Caki2 (cell line): ENCODE measurements at regions not wholly inside any gene's neighbourhood (a gene's known extent, or its start where the extent isn't known, plus 50 kb on each side); places are given as distances from the start of the nearest gene placed in this dataset.

Source experiments
- DNase-seq: peaks from one replicate; pipeline ENCODE4 v3.0.0-alpha.2; 2015; ENCODE audit warnings: low read depth
- in situ Hi-C: cut with HindIII; loops from 2 replicates; pipeline ENCODE4 v1.10.0; 2016; ENCODE audit warnings: low sequenced_read_pairs, low pct_unique_long_range_greater_than_20kb, mixed read lengths

DNA sequence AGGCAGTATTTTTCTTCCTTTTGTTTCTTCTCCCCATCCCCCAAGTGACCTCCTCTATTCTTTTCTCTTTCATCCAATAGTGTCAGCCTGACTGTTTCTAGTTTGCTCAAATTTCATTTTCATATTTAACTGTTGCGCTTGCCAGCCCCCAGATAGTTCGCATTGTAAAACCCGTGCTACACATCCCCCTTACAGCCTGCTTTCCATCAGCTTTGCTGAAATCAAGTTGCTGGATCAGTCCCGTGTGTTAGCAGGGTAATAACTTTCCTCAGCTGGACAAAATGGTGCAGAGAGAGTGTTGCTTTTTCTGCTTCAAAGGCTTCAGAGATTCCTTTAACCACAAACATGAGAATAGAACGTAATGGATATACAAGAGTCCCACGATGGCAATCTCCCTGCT is 180.6 kb upstream of the NPVF start:
- no peak for DNase-seq
- in situ Hi-C loops = no loop called here

DNA sequence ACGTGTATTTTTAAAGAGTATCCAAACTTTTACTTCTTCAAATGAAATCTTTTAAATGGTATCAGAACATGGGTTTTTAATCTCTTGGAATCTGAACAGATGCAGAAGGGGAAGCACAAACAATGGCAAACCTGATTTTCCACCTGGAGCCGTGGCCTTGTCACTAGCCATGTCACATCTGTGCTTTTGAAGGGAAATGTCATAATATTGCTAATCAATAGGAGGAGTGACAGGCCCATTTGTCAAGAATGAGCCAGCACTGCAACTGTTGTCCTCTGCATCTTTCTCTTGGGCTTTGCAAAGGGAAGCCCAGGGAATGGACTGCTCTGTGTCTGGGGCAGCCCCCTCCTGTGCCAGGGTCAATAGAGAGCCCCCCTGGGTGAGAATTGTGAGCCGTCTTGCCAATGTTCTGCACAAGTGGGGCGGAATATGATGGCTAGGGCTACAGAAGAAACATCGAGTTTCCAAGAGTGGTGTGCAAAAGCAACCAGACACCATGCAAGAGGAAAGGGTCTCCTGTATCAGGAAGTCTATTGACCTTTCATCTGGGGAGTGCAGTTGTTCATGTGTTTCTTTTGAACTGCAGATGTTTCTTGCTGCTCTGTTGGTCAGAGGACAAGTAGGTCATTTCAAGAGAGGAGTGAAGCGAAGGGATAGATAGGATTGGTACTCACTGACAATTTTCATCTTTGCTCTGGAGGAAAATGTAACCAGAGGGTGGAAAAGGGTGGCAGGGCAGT is 181.8 kb upstream of the NPVF start:
- in situ Hi-C loops = no loop called here
- DNase-seq = no peak

DNA sequence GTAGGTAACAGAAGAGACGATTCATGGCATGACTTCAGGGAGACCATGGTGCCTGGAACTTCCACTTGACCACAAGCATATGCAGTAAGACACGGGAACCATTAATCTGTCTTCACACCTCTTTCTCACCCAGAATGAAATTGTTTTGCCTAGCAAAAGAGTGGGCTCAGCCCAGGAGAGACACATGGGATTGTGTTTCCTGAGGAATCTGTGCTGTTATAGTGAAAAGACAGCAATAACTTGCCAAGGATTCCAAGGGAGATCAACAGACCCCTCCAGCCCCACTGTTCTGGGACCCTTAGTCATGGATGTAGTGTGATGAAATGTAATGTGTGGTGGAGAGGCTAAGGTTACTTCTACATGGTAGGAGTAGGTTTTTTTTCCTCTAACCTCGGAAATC is 192.5 kb upstream of the NPVF start:
- DNase-seq = no peak
- in situ Hi-C loops = no loop called here

DNA sequence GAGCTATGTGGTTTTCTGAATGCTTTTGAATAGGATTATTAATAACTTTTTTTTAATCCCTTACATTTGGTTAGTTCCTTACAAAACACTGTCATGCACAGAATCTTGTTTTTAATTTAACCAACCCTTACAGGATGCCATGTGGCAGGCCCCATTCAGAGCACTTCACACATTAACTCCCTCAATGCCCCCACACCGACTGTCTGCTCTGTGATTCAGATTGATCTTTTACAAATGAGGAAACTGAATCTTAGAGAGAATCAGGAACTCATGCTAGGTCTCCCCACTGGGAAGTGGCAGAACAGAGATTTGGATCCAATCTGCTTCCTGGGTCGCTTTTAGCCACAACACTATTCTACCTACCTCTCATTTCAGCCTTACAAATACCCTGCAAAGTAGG is 195.8 kb upstream of the NPVF start:
- no peak for DNase-seq
- in situ Hi-C loops = no loop called here

DNA sequence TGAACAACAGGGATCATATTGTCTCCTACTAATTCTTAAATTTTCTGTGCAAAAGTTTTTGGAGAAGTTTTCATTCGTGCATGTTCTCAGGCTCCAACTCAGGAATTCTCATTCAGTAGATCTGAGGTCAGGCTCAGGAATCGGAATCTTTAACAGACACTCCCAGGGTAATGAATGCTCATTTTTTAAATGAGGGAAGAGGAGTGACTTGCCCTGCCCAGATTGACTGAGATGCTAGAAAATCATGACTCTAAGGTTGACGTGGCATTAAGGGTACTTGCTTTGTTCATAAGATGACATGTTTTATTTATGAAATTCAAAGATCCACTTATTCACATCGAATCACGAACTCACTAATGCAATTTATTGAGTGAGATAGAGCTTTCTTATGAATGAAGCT is 196.6 kb upstream of the NPVF start:
- in situ Hi-C loops = no loop called here
- no peak for DNase-seq

DNA sequence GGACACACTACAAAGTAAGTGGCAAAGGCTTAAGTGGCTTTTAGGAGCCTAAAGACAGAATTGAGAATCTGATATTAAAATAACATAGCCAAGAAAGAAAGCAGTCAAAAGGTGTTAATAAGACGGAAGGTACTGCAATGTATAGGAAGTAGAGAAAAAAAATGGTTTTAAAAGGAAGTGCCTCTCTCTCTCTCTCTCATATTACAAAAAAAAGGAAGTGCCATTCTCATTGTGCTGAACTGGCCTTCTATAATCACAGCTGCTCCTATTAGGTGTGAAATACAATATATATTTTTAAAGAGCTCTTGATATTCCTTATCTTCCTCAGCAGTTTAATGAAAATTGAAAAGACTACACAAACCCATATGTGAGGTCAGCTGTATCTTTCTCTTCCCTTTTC is 199.4 kb upstream of the NPVF start:
- in situ Hi-C loops = no loop called here

DNA sequence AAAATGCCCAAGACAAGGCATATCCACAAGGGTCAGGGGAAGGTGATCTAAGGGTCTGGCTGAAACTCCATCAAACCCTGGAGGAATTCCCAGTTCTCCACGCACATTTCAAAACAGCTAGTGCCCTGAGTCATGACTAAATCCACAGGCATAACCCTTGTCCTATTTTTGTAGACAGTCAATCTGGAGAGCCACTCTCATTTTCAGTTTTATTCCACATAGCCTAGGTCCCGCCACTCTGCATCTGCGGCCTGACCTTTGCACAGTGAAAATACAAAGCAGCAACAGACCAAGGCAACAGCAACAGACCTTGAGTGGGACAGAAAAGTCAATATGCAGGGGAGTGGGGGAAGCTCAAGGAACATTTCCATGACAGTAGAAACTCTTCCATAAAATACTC is 201.4 kb upstream of the NPVF start:
- in situ Hi-C loops = no loop called here
- no peak for DNase-seq

More for the DNA sequence above, 199.4 kb upstream of the NPVF start:
- no peak for DNase-seq

DNA sequence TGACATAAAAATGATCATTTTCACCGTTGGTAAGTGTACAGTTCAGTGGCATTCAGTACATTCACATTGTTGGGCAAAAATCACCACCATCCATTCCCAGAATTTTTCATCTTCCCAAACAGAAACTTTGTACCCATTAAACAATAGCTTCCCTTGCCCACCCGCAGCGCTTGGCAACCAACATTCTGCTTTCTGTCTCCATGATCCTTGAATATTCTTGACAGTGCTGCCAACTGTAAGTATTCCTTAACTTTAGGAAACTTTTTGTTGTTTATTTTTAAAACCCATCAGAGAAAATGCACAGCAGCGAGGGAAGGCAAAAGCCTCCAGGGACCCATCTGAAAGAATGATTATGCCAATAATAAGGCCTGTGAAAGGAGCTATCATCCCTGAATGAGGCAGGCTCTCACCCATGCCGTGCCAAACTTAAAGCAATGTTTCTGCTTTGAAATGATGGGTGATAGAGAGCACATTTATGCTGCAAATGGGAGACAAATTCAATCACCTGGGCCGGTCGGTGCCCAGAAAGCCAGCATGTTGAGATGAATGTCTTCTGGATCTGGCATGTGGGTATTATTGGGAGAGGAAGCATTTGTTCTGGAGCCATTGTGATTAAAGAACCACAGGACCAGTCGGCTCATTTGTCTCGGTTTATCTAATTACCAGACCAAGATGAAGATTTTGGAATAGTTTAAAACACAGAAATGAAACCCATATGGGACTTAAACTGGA is 202.1 kb upstream of the NPVF start:
- in situ Hi-C loops = no loop called here
- no peak for DNase-seq

DNA sequence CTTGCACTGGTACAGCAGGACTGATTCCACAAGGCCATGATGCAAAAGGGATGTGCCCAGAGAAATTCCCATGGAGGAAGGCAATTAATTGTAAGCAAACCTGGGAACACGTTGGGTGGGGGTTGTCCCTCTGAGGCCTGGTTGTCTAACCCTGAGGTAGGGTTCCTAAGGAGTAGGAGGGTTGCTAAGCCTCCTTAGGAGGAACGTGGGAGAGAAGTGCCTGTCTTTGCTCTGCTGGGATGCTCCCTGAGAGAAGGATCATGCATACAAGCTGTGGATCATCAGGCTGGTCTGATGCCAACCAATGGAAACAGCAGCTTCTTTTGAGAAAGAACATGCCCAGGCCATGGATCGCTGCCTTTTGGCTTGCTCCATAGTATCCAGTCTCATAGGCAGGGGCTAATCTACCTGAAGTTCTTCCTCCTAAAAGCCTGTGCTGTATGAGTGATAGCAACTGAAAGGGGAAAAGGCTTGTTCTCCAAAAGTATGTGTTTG is 203.7 kb upstream of the NPVF start:
- in situ Hi-C loops = no loop called here

DNA sequence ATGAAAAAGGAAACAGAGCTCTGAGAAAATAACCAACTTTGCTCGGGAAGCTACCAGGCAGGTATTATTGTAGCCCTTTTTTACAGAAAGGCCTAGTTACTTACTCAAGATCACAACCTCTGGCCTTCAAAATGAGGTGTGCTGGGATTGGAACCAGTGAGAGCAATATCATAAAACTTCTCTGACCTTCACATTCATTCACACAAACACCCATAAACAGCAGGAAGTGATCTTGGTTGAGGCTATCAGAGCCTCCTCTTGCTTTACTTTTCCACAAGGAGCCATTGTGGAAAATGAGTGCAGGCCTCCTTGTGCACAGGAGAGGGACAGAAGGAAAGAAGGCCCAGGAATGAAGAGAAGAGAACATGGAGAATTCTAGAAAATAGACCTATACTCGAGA is 204.5 kb upstream of the NPVF start:
- in situ Hi-C loops = no loop called here

More for the DNA sequence above, 203.7 kb upstream of the NPVF start:
- DNase-seq = no peak

DNA sequence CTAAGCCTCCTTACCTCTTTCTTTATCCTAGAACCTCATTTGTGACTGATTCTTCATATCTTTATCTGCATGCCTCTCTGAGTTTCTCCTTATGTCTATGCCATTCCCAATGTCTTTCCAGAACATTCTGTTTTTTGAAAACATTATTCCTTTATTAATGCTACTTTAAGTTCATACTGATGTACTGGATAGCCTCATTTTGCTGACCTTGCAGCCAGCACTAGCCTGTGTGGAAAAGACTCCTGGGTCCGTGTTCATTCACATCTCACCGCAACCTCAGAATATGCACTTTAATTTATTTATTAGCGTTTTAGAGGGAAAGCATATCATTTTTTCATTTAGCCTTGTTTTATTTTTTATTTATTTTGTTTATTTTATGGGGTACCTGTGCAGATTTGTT is 208.1 kb upstream of the NPVF start:
- in situ Hi-C loops = no loop called here
- DNase-seq = no peak

More for the DNA sequence above, 204.5 kb upstream of the NPVF start:
- no peak for DNase-seq

DNA sequence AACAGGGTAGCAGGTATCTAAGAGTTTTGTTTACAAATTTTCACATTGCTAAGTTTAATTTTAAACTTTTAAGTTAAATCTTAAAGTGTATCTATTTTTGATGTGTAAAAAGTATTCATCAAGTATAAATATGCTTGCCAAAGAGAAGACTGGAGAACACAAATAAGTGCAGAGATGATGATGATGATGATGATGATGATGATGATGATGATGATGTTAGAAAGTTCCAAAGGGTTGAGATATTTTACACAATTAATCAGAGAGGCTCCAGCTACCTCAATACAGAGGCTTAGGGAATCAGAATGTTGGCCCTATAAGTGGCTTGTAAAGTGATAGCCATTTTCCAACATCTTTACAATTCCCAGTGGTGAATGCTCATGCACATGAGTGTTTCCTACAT is 209.0 kb upstream of the NPVF start:
- DNase-seq = no peak
- in situ Hi-C loops = no loop called here

DNA sequence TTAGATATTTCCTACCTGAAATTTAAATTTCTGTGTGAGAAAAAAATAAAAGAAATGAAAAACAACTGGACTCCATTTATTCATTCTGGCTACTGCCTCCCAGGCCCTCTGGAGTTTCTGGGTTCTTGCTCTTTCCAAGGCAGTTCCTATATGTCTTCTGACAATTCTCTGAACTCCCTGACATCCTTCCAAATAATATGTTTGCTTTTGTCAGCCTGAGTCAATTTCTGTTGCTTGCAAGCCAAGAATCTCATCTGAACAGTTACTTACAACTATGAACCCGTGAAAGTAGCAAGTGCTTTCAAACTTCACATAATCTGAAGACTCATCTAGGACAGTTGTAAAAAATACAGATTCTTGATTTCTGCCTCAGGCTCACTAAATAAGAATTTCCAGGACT is 216.7 kb upstream of the NPVF start:
- no peak for DNase-seq
- in situ Hi-C loops = no loop called here

DNA sequence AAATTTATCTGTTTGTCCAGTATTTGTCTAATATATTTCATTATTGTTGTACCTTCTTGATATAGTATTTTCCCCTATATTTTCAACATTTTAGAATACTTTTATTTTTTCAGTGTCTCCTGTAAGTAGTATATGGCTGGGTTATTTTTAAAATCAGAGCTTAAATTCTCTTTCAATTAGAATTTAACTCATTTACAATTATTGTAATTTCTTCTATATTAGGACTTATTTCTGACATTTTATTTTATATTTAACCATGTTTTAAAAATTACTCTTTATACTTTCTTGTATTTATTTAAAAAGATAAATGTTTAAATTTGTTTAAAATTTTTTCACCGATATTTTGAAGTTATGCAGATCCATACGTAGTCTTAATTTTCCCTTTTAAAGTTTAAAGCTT is 220.0 kb upstream of the NPVF start:
- DNase-seq = no peak

DNA sequence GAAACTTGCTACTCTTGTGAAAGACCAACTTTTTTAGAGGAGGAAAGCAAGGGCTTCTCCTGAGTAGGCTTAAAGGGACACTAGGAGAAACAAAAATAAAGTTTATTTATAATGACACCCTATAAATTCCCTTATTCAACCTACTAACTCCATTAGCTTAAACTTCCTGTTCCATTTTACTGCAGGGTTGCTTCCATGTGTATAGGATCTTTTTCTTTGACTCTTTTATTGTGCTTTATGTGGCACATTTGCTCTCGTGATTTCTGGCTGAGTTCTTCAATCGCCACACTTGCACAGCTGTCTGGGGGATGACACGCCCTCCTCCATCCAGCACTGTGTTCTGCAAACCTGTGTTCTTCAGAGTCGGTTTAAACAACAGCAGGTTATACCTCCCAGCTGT is 225.7 kb upstream of the NPVF start:
- in situ Hi-C loops = no loop called here
- DNase-seq = no peak

More for the DNA sequence above, 220.0 kb upstream of the NPVF start:
- in situ Hi-C loops = no loop called here

DNA sequence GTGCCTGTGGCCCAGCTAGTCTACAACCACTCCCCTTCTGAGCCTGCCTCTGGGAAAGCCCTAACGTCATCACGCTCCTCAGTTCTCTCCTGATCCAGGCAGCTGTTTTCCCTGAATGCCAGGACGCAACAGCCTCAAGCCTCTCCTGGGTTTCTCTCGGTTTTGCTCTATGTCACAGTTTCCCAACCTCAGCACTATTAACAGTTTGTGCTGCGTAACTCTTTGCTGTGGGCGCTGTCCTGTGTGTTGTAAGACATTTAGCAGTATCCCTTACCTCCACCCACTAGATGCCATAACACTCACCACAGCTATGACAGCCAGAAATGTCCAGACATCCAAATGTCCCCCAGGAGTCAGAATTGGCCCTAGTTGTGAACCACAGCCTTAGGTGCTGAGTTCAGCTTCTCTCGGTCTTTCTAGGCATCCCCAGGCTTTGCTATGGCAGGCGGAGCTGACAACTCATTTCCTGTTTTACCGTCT is 226.3 kb upstream of the NPVF start:
- in situ Hi-C loops = no loop called here
- DNase-seq = no peak

DNA sequence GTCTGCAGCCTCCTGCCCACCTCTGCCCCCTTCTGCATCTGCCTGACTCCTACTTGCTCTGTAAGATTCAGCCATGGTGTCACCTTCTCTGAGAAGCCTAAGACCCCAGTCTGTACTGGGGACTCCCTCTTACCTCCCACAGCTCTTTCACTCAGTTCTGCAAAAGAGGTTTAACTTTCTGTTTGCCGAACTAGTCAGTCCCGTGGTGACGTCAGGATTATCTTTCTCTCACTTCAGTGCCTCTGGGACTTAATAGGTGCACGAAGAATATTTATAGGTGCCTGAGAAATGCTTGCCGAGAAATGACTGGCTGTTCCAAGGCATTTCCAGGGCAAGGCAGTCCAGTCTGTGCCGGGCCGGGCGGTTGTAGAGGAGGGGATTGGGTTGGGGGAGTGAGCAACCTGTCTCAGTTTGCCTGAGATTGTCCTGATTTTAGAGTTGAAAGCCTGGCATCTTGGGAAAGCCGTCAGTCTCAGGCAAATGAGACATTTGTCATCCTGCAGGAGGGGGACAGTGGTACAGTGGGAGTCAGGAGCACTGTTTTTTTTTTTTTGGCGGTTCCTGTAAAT is 227.5 kb upstream of the NPVF start:
- in situ Hi-C loops = no loop called here
- no peak for DNase-seq

DNA sequence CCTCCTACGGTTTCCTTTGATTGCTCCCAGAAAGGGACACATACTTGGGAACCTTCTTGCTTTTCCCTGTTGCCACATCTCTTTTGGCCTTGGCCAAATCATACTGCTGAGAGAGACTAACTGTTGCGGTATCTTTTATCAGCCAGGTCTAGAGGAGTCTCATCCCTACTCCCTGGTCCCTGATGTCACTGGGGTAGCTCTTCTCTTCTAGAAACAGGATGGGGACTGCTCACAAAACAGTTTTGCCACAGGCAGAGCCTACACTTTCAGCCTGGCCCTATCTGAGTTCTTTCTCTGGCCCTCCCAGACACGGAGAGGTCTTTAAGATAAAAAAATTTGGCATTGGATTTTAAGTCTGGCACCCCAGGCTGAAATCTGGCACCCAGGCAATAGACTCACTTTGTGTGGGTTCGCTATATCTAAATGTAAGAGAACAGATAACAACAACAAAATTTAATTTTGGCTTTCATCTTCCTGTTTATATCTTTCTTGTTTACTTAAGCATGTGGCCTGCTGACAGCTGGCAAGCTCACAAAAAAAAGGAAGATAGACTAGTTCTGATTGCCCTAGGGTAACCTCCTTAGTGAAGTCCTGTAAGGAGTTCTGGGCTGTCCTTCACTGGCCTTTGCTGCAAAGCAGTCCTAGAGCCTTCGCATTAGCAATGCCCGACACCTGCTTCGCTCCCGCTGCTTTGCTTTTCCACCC is 228.3 kb upstream of the NPVF start:
- DNase-seq = no peak
- in situ Hi-C loops = no loop called here

DNA sequence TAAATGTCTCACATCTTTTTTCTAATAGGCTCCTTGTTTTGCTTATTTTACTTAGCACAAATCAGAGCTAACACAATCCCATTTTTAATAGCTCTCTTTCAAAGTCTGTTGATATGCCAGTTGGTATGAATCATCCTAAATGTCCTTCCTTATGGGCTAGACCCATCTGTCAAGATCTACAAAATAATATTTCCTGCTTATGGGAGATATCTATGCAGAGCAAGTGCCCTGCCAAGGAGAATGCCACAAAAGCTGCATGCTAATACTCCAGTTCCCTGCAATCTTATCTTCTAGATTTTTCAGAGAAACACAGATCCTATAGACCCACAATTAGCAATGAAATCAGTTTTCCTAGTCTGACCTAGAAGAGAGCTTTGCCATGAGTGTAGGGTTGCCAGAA is 230.8 kb upstream of the NPVF start:
- in situ Hi-C loops = no loop called here
- DNase-seq = no peak
